Urothelium cell line (cell line): ENCODE measurements at regions not wholly inside any gene's neighbourhood (a gene's known extent, or its start where the extent isn't known, plus 50 kb on each side); places are given as distances from the start of the nearest gene placed in this dataset.
A peak's percentile ranks its signal among the peaks of the same experiment; 100 is the strongest.
"Not testable (repeated sequence)": the region's sequence is repeated elsewhere in the genome, so short reads cannot be mapped to it uniquely, and the experiment has no call there.

Experiments used
- DNase-seq: peaks from one replicate; pipeline ENCODE4 v3.0.0; 2011; ENCODE audit warnings: low spot score, mixed read lengths
- FAIRE-seq: peaks from 2 replicates; lab custom pipeline; 2011; peaks lifted over from hg19 to GRCh38; lab: Jason Lieb, UNC

DNA sequence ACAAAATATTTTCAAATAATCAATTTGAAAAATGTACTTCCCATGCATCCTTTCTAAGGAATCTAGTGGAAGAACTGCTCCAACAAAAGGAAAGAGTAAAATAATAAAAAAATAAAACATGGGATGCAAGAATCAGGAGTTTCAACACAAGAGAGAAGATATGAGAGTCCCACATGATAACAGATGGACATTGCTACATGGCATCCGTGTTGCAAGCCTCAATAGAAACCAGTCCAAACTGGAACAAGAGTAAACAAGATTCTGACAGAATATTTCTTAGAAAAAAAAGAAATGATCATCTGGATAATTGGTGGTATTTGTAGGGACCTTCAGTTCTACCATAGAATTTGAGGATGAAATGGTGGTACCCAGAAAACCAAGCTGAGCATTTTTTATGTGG, 186.8 kb downstream of the FRK start:
- FAIRE-seq = no peak
- DNase-seq = no peak

DNA sequence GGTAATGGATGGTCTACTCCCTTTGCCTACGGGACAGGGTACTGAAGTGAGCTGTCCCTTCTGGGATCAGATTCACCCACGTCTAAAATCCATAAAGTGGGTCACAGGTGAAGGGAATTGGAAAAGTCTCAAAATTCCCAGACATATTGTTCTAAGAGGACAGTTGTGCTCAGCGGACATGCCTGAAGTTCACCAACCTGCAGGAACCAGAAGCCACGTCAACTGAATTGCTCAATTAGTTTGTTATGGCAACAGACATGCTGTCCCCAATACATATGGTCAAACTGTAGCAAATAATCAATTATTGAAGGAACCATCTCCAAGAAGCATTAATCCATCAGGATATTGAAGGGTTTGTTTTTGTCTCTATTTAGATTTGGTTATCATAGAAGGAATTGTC, 190.2 kb downstream of the FRK start:
- FAIRE-seq = no peak

DNA sequence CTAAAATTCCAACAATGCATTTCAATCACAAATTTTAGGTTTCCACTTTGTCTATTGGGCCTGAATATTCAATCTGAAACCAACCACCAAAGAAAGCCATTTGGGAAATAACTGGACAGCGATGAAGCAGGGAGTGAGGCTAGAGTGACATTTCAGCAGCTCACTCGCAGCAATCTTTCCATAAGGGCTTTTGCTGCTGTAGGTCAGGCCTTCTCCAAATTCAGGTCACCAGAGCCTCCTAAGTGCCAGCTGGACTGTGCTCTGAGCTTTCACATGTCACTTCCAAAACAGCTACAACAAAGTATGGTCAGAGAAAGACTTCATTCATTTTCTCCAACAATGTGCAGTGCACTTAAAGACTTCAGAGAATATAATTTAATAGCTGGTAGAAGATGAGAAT, 194.8 kb downstream of the FRK start:
- FAIRE-seq (no peak), DNase-seq (no peak)

More for the DNA sequence above, 190.2 kb downstream of the FRK start:
- DNase-seq = no peak

DNA sequence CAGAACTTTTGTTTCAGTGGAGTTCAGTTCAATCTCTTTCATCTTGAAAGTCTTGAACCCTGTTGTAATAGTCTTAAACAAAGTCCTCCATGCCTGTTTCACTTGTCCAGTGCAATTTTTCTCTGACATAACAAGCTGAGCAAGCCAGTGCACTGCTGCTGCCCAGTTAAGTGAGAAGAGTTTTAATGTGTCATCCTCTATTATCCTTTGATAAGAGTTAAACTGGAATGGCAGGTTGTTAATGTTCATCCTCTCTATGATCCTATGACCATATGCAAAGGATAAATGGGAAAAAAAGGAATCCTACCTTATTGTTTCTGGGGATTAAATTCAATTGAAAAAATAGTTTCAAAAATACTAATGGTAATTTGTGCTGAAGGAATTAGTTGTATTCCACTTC, 197.5 kb downstream of the FRK start:
- no peak for DNase-seq
- no peak for FAIRE-seq

DNA sequence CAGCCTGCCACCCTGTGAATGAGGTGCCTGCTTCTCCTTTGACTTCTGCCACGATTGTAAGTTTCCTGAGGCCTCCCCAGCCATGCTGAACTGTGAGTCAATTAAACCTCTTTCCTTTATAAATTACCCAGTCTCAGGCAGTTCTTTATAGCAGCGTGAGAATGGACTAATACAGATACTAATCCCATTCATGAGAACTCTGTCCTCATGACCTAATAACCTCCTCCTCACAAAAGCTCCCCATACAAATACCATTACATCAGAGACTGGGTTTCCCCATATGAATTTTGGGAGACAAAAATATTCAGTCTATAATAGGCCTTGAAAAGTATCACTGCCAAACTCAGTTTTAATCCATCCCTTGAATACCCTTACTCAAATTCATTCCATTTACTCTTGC, 199.0 kb downstream of the FRK start:
- not testable (repeated sequence) for FAIRE-seq

DNA sequence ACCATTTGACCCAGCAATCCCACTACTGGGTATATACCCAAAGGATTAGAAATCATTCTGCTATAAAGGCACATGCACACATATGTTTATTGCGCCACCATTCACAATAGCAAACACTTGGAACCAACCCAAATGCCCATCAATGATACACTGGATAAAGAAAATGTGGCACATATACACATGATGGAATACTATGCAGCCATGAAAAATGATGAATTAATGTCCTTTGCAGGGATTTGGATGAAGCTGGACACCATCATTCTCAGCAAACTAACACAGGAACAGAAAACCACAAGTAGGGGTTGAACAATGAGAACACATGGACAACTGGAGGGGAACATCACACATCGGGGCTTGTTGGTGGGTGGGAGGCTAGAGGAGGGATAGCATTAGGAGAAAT, 201.1 kb downstream of the FRK start:
- DNase-seq, FAIRE-seq: not testable (repeated sequence)

More for the DNA sequence above, 199.0 kb downstream of the FRK start:
- DNase-seq = not testable (repeated sequence)

GRCh38 chr6:115854866-115855665, 205.6 kb downstream of the FRK start:
- DNase-seq = no peak
- no peak for FAIRE-seq

- DNase-seq = no peak
- no peak for FAIRE-seq
Measured at GRCh38 chr6:115847671-115848070, 213.0 kb downstream of the FRK start.

GRCh38 chr6:115843945-115844344, 216.7 kb downstream of the FRK start:
- no peak for FAIRE-seq

GRCh38 chr6:115842338-115842737, 218.4 kb downstream of the FRK start:
- FAIRE-seq = no peak
- DNase-seq = no peak

More at GRCh38 chr6:115843945-115844344, 216.7 kb downstream of the FRK start:
- DNase-seq = no peak

GRCh38 chr6:115839583-115840181, 221.0 kb downstream of the FRK start:
- DNase-seq (no peak), FAIRE-seq (no peak)

GRCh38 chr6:115838763-115839401, 221.8 kb downstream of the FRK start:
- FAIRE-seq (no peak), DNase-seq (peak; percentile 13)

DNA sequence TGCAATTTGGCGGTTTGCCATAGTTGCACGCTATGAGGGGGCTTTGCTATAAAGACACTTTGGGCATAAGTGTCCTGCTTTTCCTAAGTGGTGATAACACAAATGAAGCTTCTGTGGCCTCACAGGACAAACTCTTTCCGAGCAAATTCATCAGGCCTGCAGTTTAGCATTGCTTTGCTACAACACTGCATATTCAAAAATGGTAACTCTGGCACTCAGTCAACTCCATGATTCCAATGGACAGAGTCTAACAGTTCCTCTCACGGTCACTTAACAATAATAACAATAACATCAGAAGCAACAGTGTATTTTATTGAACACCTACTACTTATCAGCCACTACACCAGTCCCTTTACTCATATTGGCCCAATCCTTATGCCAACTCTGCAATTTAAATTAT, 222.5 kb downstream of the FRK start:
- FAIRE-seq (no peak), DNase-seq (no peak)

- not testable (repeated sequence) for DNase-seq, FAIRE-seq
Measured at GRCh38 chr6:115836374-115836773, 224.3 kb downstream of the FRK start.

DNA sequence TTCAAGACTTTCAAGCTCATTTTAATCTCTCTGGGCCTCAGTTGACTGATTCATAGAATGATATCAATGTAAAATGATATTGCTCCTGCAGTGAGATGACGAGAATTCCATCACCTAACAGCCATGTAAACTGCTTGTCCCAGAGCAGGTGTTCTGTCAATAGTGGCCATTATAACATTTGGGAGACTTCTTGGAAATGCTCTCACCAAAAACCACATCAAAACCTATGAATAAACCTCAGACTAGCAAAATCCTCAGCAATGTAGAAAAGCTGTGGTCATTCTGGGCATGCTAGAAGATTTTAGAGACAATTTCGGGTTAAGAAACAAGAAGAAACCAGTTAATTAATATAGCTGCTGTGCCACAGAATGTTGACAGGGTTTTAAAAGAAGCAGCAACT, 225.4 kb downstream of the FRK start:
- no peak for DNase-seq
- no peak for FAIRE-seq

DNA sequence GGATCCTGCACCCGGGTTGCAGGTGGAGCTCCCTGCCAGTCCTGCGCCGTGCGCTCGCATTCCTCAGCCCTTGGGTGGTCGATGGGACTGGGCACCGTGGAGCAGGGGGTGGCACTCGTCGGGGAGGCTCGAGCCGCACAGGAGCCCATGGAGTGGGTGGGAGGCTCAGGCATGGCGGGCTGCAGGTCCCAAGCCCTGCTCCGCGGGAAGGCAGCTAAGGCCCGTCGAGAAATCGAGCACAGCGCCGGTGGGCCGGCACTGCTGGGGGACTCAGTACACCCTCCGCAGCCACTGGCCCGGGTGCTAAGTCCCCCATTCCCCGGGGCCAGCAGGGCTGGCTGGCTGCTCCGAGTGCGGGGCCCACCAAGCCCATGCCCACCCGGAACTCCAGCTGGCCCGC, 226.1 kb downstream of the FRK start:
- not testable (repeated sequence) for FAIRE-seq, DNase-seq

- DNase-seq = no peak
- no peak for FAIRE-seq
Measured at GRCh38 chr6:115832786-115833185, 227.9 kb downstream of the FRK start.

- FAIRE-seq (no peak), DNase-seq (no peak)
Measured at GRCh38 chr6:115832186-115832585, 228.5 kb downstream of the FRK start.

- no peak for FAIRE-seq
- DNase-seq = no peak
Measured at GRCh38 chr6:115830895-115831294, 229.8 kb downstream of the FRK start.

- FAIRE-seq (no peak), DNase-seq (no peak)
Measured at GRCh38 chr6:115821798-115822197, 238.9 kb downstream of the FRK start.

GRCh38 chr6:115819506-115819905, 241.2 kb downstream of the FRK start:
- FAIRE-seq (no peak), DNase-seq (no peak)

DNA sequence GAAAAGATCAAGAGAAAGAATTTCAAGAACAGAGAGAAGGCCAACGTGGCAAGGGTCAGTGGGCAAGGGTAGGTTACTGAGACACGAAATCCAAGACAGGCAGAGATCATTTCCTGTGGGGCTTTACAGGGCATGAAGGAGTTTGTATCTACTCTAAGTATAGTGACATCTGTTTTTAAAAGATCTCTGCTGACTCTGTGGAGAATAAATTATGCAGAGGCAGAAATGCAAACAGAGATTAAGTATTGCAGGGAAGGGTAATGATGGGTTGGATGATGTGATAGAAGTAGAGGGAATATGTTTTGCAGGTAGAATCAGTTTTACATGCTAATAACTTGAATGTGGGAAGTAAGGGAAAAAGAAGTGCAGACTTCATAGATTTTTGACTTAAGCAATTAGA, 243.5 kb downstream of the FRK start:
- DNase-seq = no peak
- FAIRE-seq = no peak
